KMS-11 (cell line): ENCODE measurements at regions not wholly inside any gene's neighbourhood (a gene's known extent, or its start where the extent isn't known, plus 50 kb on each side); places are given as distances from the start of the nearest gene placed in this dataset.

Experiments used
- H2AFZ ChIP-seq: fragments of 200-600 bp; sonication (generic); 2 replicates; pipeline ENCODE4 v1.6.1; 2016; ENCODE audit warnings: antibody characterized with exemption, mixed run types, low read depth
- H3K27ac ChIP-seq: fragments of 200-600 bp; sonication (generic); 2 replicates; pipeline ENCODE4 v1.6.1; 2016; ENCODE audit warnings: mild to moderate bottlenecking, mixed run types
- H3K27me3 ChIP-seq: fragments of 200-600 bp; sonication (generic); 2 replicates; pipeline ENCODE4 v1.6.1; 2017; ENCODE audit warnings: mild to moderate bottlenecking, low read depth, mixed run types, moderate library complexity; ENCODE audit not compliant: insufficient read depth
- H3K36me3 ChIP-seq: fragments of 200-600 bp; sonication (generic); 2 replicates; pipeline ENCODE4 v1.6.1; 2017; ENCODE audit warnings: mild to moderate bottlenecking, mixed run types; ENCODE audit not compliant: insufficient read depth
- H3K4me1 ChIP-seq: fragments of 200-600 bp; sonication (generic); 2 replicates; pipeline ENCODE4 v1.6.1; 2016; ENCODE audit warnings: mild to moderate bottlenecking, low read depth, mixed run types; ENCODE audit not compliant: poor library complexity, severe bottlenecking
- H3K4me2 ChIP-seq: fragments of 200-600 bp; sonication (generic); 2 replicates; pipeline ENCODE4 v1.7.0; 2016; ENCODE audit warnings: mild to moderate bottlenecking, mixed run types
- H3K4me3 ChIP-seq: fragments of 200-600 bp; sonication (generic); IDR thresholded peaks from 2 replicates; pipeline ENCODE4 v1.6.1; 2017; ENCODE audit warnings: low read depth, low read length, mixed read lengths; ENCODE audit not compliant: insufficient read depth
- H3K79me2 ChIP-seq: fragments of 200-600 bp; sonication (generic); 2 replicates; pipeline ENCODE4 v1.6.1; 2016; ENCODE audit warnings: low read depth, mixed run types; ENCODE audit not compliant: insufficient read depth
- H3K9ac ChIP-seq: fragments of 200-600 bp; sonication (generic); 2 replicates; pipeline ENCODE4 v1.6.1; 2016; ENCODE audit warnings: mild to moderate bottlenecking, mixed run types
- H4K20me1 ChIP-seq: fragments of 200-600 bp; sonication (generic); 2 replicates; pipeline ENCODE4 v1.6.1; 2016; ENCODE audit warnings: mild to moderate bottlenecking, mixed run types; ENCODE audit not compliant: insufficient read depth
- TF ChIP-seq, protein P1 (sequence below): fragments of 200-600 bp; sonication (generic); conservative IDR thresholded peaks from 2 replicates; pipeline ENCODE4 v1.6.1; 2017; ENCODE audit warnings: low read depth, mild to moderate bottlenecking, antibody characterized with exemption, low read length, moderate library complexity, mixed read lengths

GRCh38 chr16:52621651-52622050, 74.7 kb upstream of the TOX3 start:
- H2AFZ ChIP-seq = no peak overlapping the region
- H3K27me3 ChIP-seq = no peaks in the 10 kb centered on the region
- TF ChIP-seq, protein P1, sequence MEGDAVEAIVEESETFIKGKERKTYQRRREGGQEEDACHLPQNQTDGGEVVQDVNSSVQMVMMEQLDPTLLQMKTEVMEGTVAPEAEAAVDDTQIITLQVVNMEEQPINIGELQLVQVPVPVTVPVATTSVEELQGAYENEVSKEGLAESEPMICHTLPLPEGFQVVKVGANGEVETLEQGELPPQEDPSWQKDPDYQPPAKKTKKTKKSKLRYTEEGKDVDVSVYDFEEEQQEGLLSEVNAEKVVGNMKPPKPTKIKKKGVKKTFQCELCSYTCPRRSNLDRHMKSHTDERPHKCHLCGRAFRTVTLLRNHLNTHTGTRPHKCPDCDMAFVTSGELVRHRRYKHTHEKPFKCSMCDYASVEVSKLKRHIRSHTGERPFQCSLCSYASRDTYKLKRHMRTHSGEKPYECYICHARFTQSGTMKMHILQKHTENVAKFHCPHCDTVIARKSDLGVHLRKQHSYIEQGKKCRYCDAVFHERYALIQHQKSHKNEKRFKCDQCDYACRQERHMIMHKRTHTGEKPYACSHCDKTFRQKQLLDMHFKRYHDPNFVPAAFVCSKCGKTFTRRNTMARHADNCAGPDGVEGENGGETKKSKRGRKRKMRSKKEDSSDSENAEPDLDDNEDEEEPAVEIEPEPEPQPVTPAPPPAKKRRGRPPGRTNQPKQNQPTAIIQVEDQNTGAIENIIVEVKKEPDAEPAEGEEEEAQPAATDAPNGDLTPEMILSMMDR = no peak
- H3K4me2 ChIP-seq = no peak overlapping the region
- no peak overlapping the region for H3K27ac ChIP-seq
- H4K20me1 ChIP-seq = no peaks in the 10 kb centered on the region
- no peaks in the 10 kb centered on the region for H3K79me2 ChIP-seq
- no peaks in the 10 kb centered on the region for H3K36me3 ChIP-seq
- H3K4me3 ChIP-seq = no peak overlapping the region
- H3K4me1 ChIP-seq = no peaks in the 10 kb centered on the region
- H3K9ac ChIP-seq = no peak overlapping the region

GRCh38 chr16:52618753-52619497, 72.0 kb upstream of the TOX3 start:
- Histone ChIP-seq H3K4me1 (no peaks in the 10 kb centered on the region), H3K4me3 (no peak overlapping the region), H3K27ac (no peak overlapping the region), H3K9ac (no peak overlapping the region), H3K27me3 (no peaks in the 10 kb centered on the region), H2AFZ (no peak overlapping the region), H3K36me3 (no peaks in the 10 kb centered on the region), H4K20me1 (no peaks in the 10 kb centered on the region), H3K4me2 (no peak overlapping the region), H3K79me2 (no peaks in the 10 kb centered on the region)
- TF ChIP-seq, protein P1 = no peak

DNA sequence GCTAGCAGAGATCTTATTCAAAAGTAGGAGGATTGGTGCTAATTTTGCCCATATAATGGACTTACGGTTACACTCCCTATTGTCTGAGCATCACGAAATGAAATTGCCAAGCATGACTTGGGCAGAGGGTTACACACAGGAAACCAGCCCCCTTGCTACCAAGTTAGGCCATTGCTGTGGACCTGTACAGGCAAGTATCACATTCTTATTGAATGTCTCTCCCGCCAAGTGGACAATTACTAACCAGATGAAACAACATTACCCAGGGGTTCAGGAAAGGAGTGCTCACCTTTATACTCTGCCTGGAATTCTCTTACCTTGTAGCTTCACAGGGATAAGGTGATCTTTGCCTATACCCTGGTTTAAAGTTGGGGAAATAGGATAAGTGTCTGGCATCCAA, 70.6 kb upstream of the TOX3 start:
- Histone ChIP-seq H3K4me1 (no peaks in the 10 kb centered on the region), H3K79me2 (no peaks in the 10 kb centered on the region), H3K9ac (no peak overlapping the region), H3K4me3 (no peak overlapping the region), H3K27ac (no peak overlapping the region), H2AFZ (no peak overlapping the region), H3K36me3 (no peaks in the 10 kb centered on the region), H3K4me2 (no peak overlapping the region), H4K20me1 (no peaks in the 10 kb centered on the region), H3K27me3 (no peaks in the 10 kb centered on the region)
- TF ChIP-seq, protein P1 = no peak

DNA sequence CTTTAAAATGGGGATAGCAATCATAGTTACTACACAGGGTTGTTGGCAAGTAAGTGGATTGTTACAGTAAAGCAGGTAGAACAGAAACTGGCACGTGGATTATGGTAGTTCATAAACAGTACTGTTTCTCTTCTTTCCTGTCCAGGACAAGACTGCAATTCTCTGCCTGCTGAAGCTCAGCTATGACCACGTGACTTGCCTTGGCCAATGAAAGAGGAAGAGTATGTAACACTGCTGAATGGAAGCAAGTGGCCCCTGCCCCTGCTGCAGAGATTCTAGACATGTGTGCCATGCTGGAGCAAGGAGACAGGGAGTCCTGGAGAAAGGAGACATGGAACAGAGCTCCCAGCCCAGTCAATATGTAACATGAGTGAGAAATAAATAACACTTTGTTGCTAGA, 66.6 kb upstream of the TOX3 start:
- no peak overlapping the region for H3K4me2 ChIP-seq
- no peaks in the 10 kb centered on the region for H3K79me2 ChIP-seq
- H3K27me3 ChIP-seq = no peaks in the 10 kb centered on the region
- no peak overlapping the region for H3K9ac ChIP-seq
- H2AFZ ChIP-seq = no peak overlapping the region
- no peaks in the 10 kb centered on the region for H3K4me1 ChIP-seq
- no peaks in the 10 kb centered on the region for H3K36me3 ChIP-seq
- no peak overlapping the region for H3K4me3 ChIP-seq
- H3K27ac ChIP-seq = no peak overlapping the region
- TF ChIP-seq, protein P1 = no peak
- no peaks in the 10 kb centered on the region for H4K20me1 ChIP-seq
